ENCODE measurements at regions not wholly inside any gene's neighbourhood (a gene's known extent, or its start where the extent isn't known, plus 50 kb on each side); places are given as distances from the start of the nearest gene placed in this dataset.

DNA sequence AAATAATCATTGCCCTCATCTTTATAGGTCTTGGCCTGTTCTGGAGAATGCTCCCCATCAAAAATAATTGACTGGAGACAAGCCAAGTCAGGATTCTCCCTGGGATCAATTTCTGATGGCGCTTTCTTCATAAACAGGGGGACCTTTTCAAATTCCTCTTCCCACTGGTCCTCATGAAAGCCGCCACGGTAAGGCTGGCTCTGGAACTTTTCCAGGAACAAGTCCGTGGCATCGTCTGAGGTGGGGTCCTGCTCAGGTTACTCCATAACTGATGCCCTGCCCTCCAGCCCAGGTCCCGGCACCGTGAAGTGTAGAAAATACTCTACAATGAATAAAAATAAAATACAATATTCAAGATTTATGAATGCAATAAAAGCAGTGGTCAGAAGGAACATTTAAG, 79.4 kb upstream of the IGFBP3 start:
- TF ChIP-seq SP1 (IDR thresholded peaks at IDR 0.05) = no peak
- TF ChIP-seq FOXM1 (IDR thresholded peaks at IDR 0.05; ENCODE audit: borderline replicate concordance) = no peak
- TF ChIP-seq HDGF (IDR thresholded peaks at IDR 0.05; ENCODE audit: borderline replicate concordance) = no peak

Measured in HEK293T (cell line).